GM18909 (cell line): ENCODE measurements at regions not wholly inside any gene's neighbourhood (a gene's known extent, or its start where the extent isn't known, plus 50 kb on each side); places are given as distances from the start of the nearest gene placed in this dataset.

Experiments used
- ATAC-seq: cut with Tn5 transposase; IDR thresholded peaks from one replicate; pipeline ENCODE4 v1.9.1; 2021; ENCODE audit warnings: mild to moderate bottlenecking; ENCODE audit not compliant: unreplicated experiment, poor library complexity

DNA sequence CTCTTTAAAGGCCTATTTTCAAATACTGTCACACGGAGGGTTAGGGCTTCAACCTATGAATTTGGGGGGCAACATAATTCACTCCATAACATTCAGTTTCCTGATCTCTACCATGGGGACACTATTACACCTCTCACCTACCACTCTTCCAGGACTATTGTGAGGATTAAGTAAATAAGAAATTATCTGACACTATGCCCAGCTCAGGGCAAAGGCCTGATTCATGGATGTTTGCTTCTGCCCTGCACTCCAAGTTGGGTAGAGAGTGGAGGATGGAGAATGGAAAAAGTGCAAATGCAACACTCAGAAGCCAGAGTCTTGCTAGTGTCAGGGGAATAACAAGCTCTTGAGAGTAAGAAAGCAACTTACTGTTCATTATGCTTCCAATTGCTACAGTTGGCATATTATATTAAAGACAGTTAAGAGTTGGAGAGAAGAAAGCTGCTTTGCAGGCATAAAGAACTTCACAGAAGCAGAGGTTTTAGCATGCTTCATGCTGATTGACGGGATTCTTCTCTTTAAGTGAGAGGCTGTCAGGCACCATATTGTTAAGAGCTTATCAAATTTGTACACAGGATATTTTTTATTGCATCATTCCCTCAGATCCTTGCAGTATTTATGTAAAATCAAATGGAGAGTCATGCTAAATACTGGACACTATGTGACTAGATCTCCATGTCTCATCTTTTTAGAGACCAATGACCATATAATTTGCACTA lies 375.3 kb downstream of the VPS13C start:
- no peak for ATAC-seq

DNA sequence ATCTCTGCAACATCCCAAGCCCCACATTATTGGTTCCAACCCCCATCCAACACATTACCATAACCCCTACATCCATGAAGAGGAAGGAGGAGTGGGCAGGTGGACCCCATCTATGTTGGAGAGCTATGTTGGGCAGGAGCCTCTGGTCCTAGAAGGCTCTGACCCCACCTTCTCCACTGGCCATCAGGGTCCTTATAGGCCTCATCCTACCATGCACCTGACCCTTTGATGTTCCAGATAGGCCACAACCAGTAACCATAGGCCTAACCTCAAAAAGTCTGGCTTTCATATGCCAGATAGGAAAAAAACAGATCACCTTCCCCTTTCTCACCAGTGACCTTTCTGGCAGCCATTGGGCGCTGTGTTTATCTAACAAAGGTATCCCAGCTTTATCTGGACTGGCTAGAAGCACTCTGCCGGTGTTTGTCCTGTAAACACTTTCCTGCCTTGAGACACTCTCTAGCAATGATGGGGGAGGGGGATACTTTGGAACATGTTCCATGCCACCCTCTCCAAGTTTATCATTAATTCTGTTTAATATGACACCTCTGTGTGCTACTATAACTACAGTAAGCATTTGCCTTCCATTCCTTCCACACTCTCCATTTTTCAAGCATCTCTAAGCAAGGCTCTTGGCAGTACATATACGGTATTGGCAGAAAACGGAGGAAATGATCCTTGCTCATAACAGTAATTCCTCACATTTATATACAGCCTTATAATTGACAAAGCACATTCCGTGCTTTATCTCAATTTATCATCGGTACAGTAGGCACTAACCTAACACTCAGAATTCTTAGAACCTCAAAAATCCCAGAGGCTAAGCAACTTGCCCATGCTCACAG lies 377.1 kb downstream of the VPS13C start:
- no peak for ATAC-seq

DNA sequence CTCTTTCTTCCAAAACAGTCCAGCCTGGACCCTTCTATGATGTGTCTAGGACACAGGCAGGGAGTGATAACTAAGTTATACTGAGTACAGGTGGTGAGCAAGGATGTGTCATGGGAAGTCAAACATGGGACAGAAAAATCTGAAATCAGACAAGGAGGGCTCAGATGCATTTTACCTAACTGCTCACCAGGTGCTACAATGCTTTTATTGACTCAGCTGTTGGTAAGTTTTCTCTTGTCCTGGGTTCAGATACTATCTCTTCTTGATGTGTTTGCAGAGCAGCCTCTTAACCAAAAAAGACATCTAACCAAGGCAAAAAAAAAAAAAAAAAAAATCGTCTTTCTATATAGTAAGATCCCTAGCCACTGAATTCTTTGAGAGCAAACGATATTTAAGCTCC lies 378.6 kb downstream of the VPS13C start:
- no peak for ATAC-seq

DNA sequence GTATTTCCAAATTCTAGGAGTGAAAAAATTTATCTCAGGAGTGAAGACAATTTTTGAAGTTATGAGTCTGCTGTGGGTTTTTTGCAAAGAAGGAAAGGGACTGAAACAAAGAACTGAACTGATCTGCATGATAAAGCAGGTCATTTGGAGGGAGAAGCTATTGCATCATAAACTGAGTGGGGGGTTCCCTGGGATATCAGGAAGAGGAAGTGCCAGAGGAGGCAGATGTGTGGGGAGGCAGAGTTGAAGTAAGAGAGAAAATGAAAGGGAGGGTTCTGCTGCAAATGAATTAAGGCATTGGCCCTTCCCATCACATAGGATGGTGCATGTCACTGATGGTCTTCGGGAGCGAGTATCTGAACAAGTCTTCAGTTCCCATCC lies 379.2 kb downstream of the VPS13C start:
- ATAC-seq = no peak

DNA sequence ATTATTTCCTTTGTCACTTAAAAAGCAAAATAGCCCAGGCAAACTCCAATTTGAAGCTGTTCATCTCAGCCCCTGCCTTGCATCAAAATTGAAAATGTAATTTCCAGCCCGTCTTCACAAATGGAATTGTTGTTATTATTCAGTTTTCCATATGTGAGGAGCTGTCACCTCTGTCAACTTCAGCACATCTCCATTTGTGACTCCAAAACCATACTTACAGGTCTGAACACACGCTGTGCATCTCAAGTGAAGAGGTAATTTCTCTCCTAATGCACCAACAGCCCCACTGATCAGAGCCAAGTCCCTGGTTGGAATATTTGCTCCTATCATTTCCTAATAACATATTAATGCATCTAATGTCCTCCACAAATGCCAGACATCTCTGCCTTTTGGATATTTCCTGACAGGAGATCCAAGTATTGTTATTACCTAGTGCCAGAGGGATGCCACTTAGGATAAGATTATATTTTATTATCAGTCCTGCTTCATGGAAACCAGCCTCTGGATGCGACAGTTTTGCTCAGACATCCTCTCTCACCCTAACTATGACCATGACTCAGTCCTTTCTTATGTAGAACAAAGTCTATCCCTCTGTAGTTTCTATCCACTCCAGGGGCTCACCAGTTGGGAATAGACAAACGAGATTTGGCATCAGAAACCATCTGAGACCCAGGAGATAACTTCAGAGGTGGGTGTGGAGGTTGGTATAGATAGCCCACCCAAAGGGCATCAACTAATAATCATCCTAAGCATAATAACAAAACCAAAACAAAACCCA lies 379.8 kb downstream of the VPS13C start:
- ATAC-seq = no peak

DNA sequence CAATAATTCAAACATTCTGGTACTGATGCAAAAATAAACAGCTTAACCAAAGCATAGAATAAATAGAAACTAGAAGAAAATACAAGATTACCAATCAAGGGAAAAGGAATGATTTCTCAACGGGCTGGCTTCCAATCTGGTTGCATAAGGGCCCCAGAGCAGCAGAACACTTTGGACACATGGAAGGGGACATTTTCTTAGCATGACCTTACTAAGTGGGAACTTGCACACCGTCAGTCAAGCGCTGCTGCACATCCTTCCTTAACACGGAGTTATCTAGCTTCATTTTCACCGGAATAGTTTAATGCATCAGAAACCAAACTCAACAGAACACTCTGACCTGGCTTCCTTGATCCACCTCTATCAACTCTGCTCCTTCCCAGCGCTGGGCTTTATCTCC lies 388.5 kb downstream of the VPS13C start:
- no peak for ATAC-seq

DNA sequence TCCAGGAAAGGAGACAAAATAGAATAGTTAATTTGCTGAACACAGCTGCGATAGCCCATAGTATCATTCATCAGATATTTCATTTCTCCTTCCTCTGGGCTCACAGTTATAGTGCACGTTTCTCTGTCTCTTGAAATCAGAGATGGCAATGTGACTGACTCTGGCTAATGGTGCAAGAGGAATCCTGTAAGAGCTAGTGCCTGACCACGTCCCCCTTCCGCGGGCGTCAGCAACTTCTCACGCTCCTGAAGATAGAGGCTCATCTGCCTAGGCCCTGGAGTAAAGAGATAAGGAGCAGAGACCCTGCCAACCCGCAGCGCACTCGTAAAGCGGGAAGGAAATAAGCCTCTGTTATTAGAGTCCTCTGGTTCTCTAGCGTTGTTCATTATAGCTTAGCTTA lies 391.8 kb downstream of the VPS13C start:
- no peak for ATAC-seq

DNA sequence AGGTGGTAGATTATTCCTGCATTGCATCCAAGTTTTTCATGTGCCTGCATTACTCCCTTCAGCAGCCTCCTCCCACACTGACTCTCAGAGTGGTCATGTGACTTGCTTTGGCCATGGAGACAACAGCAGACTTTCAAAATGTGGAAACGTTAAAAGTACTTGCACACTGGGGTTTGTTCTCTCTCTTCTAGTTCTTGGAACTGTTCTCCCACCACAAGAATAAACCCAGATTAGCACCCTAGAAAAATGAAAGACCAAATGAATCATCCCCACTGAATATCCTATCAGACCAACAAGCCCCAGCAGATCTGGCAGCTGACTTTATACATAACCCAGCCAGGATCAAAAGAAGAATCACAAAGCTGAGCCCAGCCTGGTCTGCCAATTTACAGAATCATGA lies 398.5 kb downstream of the VPS13C start:
- ATAC-seq = no peak

DNA sequence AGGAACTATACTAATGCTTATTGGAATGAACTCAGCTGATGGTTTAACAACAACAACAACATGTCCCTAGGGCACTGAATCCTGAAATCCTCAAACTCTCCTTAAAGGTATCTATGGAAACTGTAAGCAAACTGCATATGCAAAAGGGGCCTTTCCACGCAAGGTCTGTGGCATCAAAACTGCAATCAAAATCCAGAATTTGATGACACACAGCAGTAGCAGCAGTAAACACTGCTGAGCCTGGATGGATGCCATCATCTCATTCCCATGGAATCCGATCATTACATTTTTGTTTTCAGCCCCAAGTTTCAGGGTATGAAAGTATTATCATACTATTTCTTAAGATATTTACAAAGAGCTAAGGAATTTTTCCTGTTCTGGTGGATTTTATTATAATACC lies 399.7 kb downstream of the VPS13C start:
- ATAC-seq = no peak

DNA sequence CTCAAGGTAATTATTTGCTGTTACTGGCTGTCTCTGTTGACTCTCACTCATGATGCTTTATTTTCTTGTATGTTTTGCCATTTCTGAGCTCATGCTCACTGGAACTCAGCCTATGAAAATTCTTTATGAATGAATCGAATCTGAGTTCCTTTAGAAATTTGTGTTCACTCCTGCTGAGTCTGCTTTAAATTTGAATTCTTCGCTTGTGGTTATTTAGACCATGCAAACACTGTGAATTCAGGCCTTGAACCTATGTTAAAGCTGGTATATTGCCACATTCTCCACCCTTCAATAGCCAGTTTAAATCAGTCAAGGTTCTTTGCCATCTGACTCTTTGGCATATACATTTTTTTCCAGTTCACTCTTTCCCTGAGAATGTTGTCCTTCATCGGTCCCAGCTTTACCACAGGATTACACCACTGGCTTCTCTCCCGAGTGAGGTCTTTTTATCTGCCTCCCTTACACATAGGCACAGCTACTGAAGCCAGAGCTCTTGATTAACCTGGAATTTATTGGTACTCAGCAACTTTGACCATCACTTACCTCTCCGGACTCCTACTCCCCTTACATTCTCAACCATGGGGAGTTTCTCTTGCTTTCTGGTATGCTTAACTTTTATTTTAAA lies 400.6 kb downstream of the VPS13C start:
- no peak for ATAC-seq

DNA sequence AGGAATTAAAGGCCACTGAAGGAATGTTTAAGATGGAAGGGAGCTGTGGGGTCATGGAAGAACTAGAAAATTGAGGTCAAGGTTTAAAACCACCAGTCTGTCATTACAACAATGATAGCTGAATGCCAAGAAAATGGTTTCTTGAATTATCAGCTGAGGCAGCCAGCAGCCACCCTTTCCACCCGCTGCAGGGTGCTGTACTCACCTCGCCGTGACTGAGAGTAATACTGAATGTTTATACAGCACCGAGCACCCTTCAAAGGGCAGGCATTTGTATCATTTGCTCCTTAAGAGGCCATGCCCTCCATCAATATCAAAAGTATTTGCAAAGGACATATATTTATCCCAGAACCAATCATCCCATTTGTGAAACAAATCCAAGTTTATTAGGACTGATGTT lies 402.8 kb downstream of the VPS13C start:
- no peak for ATAC-seq

DNA sequence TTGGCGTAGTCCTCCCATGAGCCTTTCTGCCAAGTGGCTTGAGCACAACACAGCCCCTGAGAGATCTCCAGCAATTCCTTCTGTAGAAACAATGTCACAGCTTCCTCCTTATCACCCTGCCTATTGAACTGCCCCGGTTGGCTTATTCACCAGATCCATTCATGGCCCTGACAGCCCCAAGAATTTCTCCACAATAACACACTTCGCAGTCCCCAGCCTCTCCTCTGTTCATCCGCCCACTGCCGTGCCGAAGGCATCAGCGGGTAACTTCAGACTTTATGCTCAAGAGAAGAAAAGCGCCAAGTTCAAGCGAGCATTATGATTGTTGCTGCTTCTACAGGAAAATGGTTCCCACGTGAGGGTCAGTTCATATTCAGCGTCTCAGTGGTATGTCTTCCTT lies 403.9 kb downstream of the VPS13C start:
- ATAC-seq = no peak

DNA sequence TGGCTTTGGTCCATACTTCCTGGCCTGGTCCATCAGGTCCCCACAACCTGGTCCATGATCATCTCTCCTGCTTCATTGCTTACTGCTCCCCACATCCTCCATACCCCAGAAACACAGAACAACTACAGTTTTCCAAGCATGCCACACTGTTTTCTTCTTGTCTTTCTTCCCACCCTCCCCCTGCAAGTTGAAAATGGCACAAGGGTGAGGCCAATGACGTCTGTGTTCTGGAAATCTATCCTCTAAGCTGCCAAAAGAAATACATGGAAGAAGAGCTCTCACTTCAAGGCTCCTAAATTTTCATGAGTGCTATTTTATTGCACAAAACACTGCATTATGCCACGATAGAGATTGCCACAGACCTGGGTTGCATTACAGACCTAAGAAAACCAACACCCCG lies 404.4 kb downstream of the VPS13C start:
- no peak for ATAC-seq

DNA sequence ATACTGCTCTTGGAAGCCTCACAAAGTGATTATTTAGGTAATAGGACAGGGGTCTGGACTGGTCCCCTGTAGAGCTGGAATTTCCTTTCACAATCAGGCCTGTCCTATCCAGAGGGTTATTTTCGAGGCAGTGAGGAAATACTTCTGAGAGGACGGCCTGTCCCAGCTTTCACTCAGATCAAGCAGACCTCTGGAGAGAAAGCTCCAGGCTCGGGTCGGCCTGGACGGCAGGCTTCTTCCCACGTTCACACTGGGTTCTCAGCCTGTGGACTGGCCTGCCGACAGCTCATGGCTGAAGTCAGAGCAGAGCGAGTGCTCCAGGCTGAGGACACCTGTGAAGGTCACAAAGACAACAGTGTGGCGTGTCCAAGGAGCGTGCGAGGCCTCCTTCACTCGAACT lies 405.3 kb downstream of the VPS13C start:
- no peak for ATAC-seq

DNA sequence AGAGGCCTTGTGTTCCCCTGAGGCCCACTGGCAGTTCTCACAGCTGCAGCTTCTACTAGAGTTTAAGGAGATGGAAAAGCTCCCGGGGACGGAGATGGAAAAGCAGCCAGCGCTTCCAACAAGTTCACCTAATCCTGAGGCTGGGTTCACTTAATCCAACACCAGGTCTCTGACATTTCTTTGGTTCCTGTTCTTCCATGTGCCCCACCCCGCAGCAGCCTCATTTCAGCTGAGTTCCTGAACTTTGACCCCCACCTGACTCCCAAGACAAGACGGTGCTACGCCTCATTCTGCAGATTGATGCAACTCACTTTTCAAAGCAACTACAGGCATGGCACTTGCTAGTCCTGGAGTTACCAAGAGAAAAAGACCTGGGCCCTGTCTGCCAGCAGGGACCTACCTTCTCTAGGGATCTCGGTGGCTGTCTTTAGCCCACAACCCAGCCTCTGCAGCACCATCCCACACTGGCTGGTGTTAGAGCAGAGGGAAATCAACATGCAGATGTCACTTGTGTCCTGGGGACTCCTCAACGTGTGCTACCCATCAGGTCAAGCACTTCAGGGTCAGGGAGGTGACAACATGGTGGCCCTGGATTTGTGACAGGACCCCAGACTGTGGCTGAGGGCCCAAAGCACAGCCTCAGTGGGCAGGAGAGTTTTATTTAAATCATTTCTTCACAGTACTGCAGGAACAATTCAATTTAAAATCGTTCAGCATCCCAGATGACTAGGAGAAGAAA lies 406.1 kb downstream of the VPS13C start:
- ATAC-seq = no peak

DNA sequence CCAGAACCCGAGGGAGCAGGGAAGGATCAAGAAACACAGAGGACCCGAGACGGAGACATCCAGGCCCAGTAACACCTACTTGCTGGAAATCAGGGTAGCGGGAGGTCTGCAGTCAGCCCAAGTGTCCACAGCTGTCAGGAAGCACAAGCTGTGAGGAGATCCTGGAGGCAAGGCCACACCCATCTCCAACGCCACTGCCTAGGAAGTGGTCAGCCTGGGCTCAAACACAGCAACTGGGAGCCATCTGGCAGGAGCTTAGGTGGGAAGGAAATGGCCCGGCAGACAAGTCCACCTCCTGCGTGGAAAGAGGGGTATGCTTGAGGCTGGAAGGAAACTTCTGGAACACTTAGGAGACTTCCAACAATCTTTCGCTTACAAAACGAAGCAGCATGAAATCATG lies 407.1 kb downstream of the VPS13C start:
- no peak for ATAC-seq

DNA sequence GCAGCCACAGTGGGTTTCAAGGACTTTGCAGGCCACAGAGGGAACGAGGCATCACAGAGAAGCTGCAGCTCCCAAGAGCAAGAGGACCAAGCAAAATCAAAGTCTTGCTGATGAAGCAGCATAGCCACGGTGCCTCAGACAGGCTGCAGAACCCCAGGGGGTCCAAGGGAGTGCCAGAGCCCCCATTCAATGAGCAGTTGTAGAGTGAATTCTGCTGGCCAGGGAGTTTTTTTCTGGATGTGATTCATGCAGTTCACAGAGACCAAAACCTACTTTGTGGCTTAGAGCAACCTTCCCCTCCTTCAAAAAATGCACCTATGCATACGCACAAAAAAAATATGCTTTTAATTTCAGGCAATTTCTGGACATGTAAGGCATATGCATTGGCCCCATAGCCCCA lies 409.0 kb downstream of the VPS13C start:
- no peak for ATAC-seq

DNA sequence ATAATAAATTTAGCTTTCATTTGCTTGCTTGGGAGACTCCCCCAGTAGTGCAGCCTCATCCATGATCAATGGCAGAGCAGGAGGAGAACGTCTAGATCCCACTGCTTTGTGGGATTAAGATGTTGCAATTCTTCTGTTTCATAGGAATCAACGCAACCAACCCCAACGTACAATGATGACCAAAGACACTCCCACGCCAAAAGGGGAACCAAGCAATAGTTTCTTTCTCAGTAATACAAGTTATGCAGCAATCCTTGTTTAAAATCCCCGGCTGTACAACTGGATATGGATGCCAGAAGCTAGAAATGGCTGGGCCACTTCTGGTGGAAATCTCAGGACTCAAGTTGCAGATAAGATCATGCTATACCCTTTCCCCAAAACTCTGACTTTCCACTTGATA lies 411.2 kb downstream of the VPS13C start:
- no peak for ATAC-seq

DNA sequence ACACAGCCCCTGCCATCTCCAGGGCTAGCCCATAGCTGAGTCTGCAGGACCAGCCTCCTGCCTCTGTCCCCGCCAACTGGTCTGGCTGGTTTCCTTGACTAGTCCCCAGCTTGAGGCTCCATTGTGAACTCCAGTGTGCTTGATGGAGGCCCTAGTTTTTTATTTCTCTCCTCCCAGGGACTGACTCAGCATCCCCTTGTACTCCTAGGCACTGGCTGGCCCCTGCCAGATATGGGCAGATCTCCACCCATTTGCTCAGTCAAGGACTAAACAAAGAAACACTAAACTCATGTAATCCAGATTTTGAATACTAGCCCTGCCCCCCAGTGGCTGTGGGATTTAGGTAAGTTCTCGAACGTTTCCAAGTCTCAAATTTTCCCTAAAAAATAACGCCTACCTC lies 415.4 kb upstream of the RORA start:
- ATAC-seq = no peak

DNA sequence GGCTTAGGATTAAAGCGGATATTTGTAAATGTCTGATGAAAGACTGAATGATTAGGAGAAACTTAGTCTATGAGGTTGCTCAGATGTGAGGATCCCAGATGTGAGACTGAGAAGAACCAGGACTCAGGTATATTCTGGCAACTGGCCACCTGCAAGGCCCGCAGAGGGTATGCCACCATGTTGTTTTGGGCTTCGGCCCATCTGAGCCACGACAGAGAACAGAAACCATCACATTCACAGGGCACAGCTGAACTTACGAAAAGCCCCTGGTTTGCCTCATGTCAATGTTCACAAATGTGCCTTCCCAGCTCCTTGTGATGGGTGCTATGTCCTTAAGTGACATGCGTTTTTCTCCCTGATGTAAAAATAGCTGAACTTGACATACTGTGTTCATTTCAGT lies 412.5 kb upstream of the RORA start:
- no peak for ATAC-seq
